ENCODE measurements at regions not wholly inside any gene's neighbourhood (a gene's known extent, or its start where the extent isn't known, plus 50 kb on each side); places are given as distances from the start of the nearest gene placed in this dataset.

DNA sequence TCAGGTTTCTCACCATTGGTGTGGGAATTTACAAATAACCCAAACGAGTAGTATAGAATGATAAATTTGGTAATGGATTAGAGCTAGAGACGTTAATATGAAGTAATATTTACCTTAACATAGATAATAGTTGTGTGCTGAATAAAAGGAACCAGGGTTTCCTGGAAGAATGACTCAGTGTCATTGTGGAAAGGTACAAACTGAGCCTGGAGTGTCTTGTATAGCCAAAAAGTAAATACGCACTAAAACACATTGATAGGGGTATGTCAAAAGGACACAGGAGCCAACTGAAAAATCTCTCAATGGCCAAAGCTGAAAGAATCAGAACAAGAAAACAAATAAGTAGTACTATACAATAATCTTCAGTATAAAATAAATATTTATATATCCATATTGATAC is 363.5 kb downstream of the SLCO4C1 start:
- H3K79me2 ChIP-seq (ENCODE audit: insufficient read depth, low read length) = no peaks in the 10 kb centered on the region
- no peaks in the 10 kb centered on the region for H3K9me2 ChIP-seq (replicated peaks; ENCODE audit: insufficient read depth, low read length)
- TF ChIP-seq, protein P1, sequence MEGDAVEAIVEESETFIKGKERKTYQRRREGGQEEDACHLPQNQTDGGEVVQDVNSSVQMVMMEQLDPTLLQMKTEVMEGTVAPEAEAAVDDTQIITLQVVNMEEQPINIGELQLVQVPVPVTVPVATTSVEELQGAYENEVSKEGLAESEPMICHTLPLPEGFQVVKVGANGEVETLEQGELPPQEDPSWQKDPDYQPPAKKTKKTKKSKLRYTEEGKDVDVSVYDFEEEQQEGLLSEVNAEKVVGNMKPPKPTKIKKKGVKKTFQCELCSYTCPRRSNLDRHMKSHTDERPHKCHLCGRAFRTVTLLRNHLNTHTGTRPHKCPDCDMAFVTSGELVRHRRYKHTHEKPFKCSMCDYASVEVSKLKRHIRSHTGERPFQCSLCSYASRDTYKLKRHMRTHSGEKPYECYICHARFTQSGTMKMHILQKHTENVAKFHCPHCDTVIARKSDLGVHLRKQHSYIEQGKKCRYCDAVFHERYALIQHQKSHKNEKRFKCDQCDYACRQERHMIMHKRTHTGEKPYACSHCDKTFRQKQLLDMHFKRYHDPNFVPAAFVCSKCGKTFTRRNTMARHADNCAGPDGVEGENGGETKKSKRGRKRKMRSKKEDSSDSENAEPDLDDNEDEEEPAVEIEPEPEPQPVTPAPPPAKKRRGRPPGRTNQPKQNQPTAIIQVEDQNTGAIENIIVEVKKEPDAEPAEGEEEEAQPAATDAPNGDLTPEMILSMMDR (IDR thresholded peaks at IDR 0.05; ENCODE audit: insufficient read depth, low read length, poor library complexity, severe bottlenecking) = no peak
- TF ChIP-seq EZH2phosphoT487 (conservative IDR thresholded peaks at IDR 0.05; ENCODE audit: low read length) = no peak
- H3K9me3 ChIP-seq (ENCODE audit: insufficient read depth, low read length) = no peaks in the 10 kb centered on the region
- no peaks in the 10 kb centered on the region for H3K36me3 ChIP-seq (ENCODE audit: low read length)
- no peaks in the 10 kb centered on the region for H3F3A ChIP-seq (ENCODE audit: insufficient read depth)
- H3K27me3 ChIP-seq (ENCODE audit: low read length) = no peaks in the 10 kb centered on the region
- H3K9ac ChIP-seq (ENCODE audit: low read length) = no peak overlapping the region
- H3K4me3 ChIP-seq (ENCODE audit: insufficient read depth, low read length, poor library complexity, severe bottlenecking) = no peak overlapping the region
- H3K27ac ChIP-seq (ENCODE audit: low read depth, low read length) = no peak overlapping the region
- H2AFZ ChIP-seq (ENCODE audit: low read depth, low read length, severe bottlenecking) = no peak overlapping the region
- H3K4me2 ChIP-seq (ENCODE audit: low read depth, low read length, poor library complexity, severe bottlenecking) = no peak overlapping the region
- H4K20me1 ChIP-seq (ENCODE audit: low read depth, low read length) = no peaks in the 10 kb centered on the region

DNA sequence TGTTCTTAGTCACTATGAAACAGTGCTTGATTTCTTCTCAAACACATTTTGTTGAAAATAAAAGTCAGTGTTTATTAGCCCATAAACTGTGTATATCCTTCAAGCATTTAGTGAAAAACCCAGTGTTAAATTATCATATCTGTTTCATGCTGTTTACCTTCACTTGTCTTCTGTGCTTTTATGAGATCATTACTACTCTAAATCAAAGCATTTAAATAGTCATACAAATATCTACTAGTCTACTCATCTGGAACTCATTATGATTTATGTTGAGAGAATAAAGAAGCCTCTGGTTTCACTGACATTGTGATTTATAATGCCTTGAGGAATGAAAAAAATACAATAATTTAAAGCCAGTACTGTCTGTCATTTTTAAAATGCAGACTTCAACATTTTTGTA is 366.5 kb downstream of the SLCO4C1 start:
- H3F3A ChIP-seq (ENCODE audit: insufficient read depth) = no peaks in the 10 kb centered on the region
- H3K79me2 ChIP-seq (ENCODE audit: insufficient read depth, low read length) = no peaks in the 10 kb centered on the region
- H3K9me2 ChIP-seq (replicated peaks; ENCODE audit: insufficient read depth, low read length) = no peaks in the 10 kb centered on the region
- H3K9ac ChIP-seq (ENCODE audit: low read length) = no peak overlapping the region
- H3K27me3 ChIP-seq (ENCODE audit: low read length) = no peaks in the 10 kb centered on the region
- no peak overlapping the region for H2AFZ ChIP-seq (ENCODE audit: low read depth, low read length, severe bottlenecking)
- H3K36me3 ChIP-seq (ENCODE audit: low read length) = no peaks in the 10 kb centered on the region
- no peak overlapping the region for H3K4me3 ChIP-seq (ENCODE audit: insufficient read depth, low read length, poor library complexity, severe bottlenecking)
- H3K27ac ChIP-seq (ENCODE audit: low read depth, low read length) = no peak overlapping the region
- no peaks in the 10 kb centered on the region for H4K20me1 ChIP-seq (ENCODE audit: low read depth, low read length)
- H3K9me3 ChIP-seq (ENCODE audit: insufficient read depth, low read length) = no peaks in the 10 kb centered on the region
- no peak overlapping the region for H3K4me2 ChIP-seq (ENCODE audit: low read depth, low read length, poor library complexity, severe bottlenecking)
- TF ChIP-seq, protein P1 (IDR thresholded peaks at IDR 0.05; ENCODE audit: insufficient read depth, low read length, poor library complexity, severe bottlenecking) = no peak
- TF ChIP-seq EZH2phosphoT487 (conservative IDR thresholded peaks at IDR 0.05; ENCODE audit: low read length) = no peak

DNA sequence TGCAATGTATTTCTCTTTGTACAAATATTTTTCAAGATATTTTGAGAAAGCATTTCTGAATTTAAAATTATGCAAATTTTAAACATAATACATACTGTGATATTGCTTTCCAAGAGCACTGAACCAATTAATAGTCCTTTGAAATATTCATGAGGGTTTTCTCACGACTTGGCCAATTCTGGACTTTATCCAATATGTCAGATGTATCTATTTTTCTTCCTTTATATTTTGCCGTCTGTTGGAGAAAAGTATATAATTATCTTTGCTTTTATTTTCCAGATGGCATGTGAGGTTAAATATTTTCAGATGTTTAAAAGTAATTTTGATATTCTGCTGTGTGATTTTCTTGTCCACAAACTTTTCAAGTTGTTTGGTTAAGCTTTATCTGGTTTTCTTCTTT is 378.9 kb downstream of the SLCO4C1 start:
- TF ChIP-seq EZH2phosphoT487 (conservative IDR thresholded peaks at IDR 0.05; ENCODE audit: low read length) = no peak
- TF ChIP-seq, protein P1 (IDR thresholded peaks at IDR 0.05; ENCODE audit: insufficient read depth, low read length, poor library complexity, severe bottlenecking) = no peak
- H3K36me3 ChIP-seq (ENCODE audit: low read length) = no peaks in the 10 kb centered on the region

More for the DNA sequence above, 378.9 kb downstream of the SLCO4C1 start:
- Histone ChIP-seq H3K9me2 (replicated peaks; ENCODE audit: insufficient read depth, low read length) (no peaks in the 10 kb centered on the region), H2AFZ (ENCODE audit: low read depth, low read length, severe bottlenecking) (no peak overlapping the region), H3K27ac (ENCODE audit: low read depth, low read length) (no peak overlapping the region), H3K4me3 (ENCODE audit: insufficient read depth, low read length, poor library complexity, severe bottlenecking) (no peak overlapping the region), H3K9me3 (ENCODE audit: insufficient read depth, low read length) (no peaks in the 10 kb centered on the region), H4K20me1 (ENCODE audit: low read depth, low read length) (no peaks in the 10 kb centered on the region), H3K4me2 (ENCODE audit: low read depth, low read length, poor library complexity, severe bottlenecking) (no peak overlapping the region), H3F3A (ENCODE audit: insufficient read depth) (no peaks in the 10 kb centered on the region), H3K79me2 (ENCODE audit: insufficient read depth, low read length) (no peaks in the 10 kb centered on the region), H3K27me3 (ENCODE audit: low read length) (no peaks in the 10 kb centered on the region), H3K9ac (ENCODE audit: low read length) (no peak overlapping the region)

Measured in SU-DHL-6 (cell line).